ENCODE measurements at regions not wholly inside any gene's neighbourhood (a gene's known extent, or its start where the extent isn't known, plus 50 kb on each side); places are given as distances from the start of the nearest gene placed in this dataset.

DNA sequence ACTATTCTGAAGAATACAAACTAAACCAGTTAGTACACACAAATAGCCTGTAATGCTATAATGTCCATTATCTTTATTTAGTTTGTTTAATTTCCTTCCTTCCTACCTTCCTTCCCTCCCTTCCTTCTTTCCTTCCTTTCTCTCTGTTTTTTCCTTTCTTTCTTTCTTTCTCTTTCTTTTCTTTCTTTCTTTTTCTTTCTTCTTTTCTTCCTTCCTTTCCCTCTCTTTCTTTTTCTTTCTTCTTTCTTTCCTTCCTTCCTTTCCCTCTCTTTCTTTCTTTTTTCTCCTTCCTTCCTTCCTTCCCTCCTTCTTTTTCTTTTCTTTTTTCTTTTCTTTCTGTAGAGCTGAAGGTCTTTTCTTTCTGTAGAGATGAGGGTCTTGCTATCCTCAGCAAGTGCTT is 131.2 kb downstream of the TMEM30B start:
- TF ChIP-seq, protein P1, sequence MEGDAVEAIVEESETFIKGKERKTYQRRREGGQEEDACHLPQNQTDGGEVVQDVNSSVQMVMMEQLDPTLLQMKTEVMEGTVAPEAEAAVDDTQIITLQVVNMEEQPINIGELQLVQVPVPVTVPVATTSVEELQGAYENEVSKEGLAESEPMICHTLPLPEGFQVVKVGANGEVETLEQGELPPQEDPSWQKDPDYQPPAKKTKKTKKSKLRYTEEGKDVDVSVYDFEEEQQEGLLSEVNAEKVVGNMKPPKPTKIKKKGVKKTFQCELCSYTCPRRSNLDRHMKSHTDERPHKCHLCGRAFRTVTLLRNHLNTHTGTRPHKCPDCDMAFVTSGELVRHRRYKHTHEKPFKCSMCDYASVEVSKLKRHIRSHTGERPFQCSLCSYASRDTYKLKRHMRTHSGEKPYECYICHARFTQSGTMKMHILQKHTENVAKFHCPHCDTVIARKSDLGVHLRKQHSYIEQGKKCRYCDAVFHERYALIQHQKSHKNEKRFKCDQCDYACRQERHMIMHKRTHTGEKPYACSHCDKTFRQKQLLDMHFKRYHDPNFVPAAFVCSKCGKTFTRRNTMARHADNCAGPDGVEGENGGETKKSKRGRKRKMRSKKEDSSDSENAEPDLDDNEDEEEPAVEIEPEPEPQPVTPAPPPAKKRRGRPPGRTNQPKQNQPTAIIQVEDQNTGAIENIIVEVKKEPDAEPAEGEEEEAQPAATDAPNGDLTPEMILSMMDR (IDR thresholded peaks at IDR 0.05; ENCODE audit: borderline replicate concordance, control extremely low read depth, extremely low read depth, insufficient read depth, missing control alignments): no peak
- DNase-seq (ENCODE audit: low spot score): no peak
- in situ Hi-C loops (cut with MboI; ENCODE audit: low sequenced_read_pairs, unreplicated experiment): no loop called here

DNA sequence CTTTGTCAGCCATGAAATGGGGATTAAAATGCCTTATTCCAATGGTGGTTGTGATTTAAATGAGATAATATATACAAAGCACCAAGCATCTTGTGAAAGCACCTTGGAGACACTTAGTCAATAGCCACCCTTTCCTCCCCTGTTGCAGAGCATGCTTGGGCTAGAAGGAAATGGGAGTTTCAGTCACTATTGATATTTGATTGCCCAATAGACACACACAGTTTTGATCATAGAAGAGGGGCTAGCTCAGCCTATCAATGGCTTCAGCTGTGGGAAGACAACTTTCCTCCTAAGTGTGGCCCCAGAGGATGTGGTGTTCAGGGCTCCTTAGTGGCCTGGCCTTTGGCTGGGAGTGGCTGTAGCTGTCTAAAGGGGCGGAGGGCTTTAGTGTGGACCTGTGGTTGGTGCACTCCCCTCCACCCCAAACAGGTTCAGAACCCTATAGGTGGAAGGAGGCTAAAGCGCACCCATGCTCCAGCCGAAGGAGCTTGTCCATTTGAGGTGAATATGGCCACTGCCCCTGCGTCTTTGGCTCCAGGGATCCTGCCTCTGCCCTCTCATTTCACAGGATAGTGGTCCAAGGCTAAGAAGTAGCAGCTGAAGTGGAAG is 132.3 kb downstream of the TMEM30B start:
- in situ Hi-C loops (cut with MboI; ENCODE audit: low sequenced_read_pairs, unreplicated experiment): no loop called here
- TF ChIP-seq, protein P1 (IDR thresholded peaks at IDR 0.05; ENCODE audit: borderline replicate concordance, control extremely low read depth, extremely low read depth, insufficient read depth, missing control alignments): no peak
- no peak for DNase-seq (ENCODE audit: low spot score)

- TF ChIP-seq, protein P1 (IDR thresholded peaks at IDR 0.05; ENCODE audit: borderline replicate concordance, control extremely low read depth, extremely low read depth, insufficient read depth, missing control alignments): no peak
- DNase-seq (ENCODE audit: low spot score): no peak
- in situ Hi-C loops (cut with MboI; ENCODE audit: low sequenced_read_pairs, unreplicated experiment): no loop called here
These were observed 133.1 kb downstream of the TMEM30B start for GRCh38 chr14:61147831-61148549.

GRCh38 chr14:61147381-61147821 is 133.7 kb downstream of the TMEM30B start:
- no peak for DNase-seq (ENCODE audit: low spot score)
- TF ChIP-seq, protein P1 (IDR thresholded peaks at IDR 0.05; ENCODE audit: borderline replicate concordance, control extremely low read depth, extremely low read depth, insufficient read depth, missing control alignments): no peak
- in situ Hi-C loops (cut with MboI; ENCODE audit: low sequenced_read_pairs, unreplicated experiment): no loop called here

GRCh38 chr14:61146899-61147298 is 134.2 kb downstream of the TMEM30B start:
- DNase-seq (ENCODE audit: low spot score): no peak
- TF ChIP-seq, protein P1 (IDR thresholded peaks at IDR 0.05; ENCODE audit: borderline replicate concordance, control extremely low read depth, extremely low read depth, insufficient read depth, missing control alignments): no peak
- in situ Hi-C loops (cut with MboI; ENCODE audit: low sequenced_read_pairs, unreplicated experiment): no loop called here

DNA sequence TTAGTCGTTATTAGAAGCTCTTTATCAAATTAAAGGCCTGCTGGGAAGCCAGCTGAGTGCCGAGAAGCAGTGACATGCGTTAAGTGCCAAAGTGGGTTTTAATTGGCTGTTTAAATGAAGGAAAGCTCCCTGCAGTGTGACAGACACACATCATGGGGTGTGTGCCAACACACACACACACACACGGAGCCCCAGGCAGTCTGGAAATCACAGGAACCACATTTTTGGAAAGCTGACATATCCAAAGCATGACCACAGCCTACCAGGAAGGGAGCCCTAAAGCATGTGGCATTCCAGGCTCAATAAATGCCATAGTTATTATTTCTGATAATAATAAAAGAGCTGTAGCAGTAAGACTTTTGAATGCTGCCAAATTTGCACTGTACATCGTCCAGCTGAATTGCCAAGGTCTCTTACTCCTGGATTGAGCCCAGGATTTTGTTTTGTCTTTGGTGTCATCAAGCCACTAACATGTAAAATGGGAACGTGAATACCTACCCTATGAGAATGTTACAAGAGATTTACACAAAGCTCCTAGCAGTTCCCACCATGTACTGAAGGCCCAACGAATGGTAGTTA is 135.1 kb downstream of the TMEM30B start:
- no peak for DNase-seq (ENCODE audit: low spot score)
- in situ Hi-C loops (cut with MboI; ENCODE audit: low sequenced_read_pairs, unreplicated experiment): no loop called here
- TF ChIP-seq, protein P1 (IDR thresholded peaks at IDR 0.05; ENCODE audit: borderline replicate concordance, control extremely low read depth, extremely low read depth, insufficient read depth, missing control alignments): no peak
